Upper lobe of right lung (tissue), 1 donor: ENCODE measurements at regions not wholly inside any gene's neighbourhood (a gene's known extent, or its start where the extent isn't known, plus 50 kb on each side); places are given as distances from the start of the nearest gene placed in this dataset.

Source experiments
- ATAC-seq: fragments of 200-7000 bp; cut with Tn5 transposase; one replicate; pipeline ENCODE4 v1.9.1; 2020; ENCODE audit warnings: mild to moderate bottlenecking, moderate library complexity
- DNase-seq: peaks from one replicate; pipeline ENCODE4 v3.0.0-alpha.2; 2020
- H3K27ac ChIP-seq: fragments of 200-600 bp; one replicate; pipeline ENCODE4 v1.8.0; 2022
- H3K27me3 ChIP-seq: fragments of 200-600 bp; one replicate; pipeline ENCODE4 v1.8.0; 2022; ENCODE audit warnings: mild to moderate bottlenecking
- H3K36me3 ChIP-seq: fragments of 200-600 bp; one replicate; pipeline ENCODE4 v1.8.0; 2022
- H3K4me1 ChIP-seq: fragments of 200-600 bp; one replicate; pipeline ENCODE4 v1.8.0; 2022
- H3K4me3 ChIP-seq: fragments of 200-600 bp; one replicate; pipeline ENCODE4 v1.8.0; 2022; ENCODE audit warnings: mild to moderate bottlenecking
- H3K9me3 ChIP-seq: fragments of 200-600 bp; one replicate; pipeline ENCODE4 v1.8.0; 2022
- CTCF ChIP-seq: fragments of 200-600 bp; IDR thresholded peaks from one replicate; pipeline ENCODE4 v1.8.0; 2022; ENCODE audit warnings: antibody characterized with exemption
- intact Hi-C: fragments of 100-400 bp; cut with DNase I; formaldehyde crosslinking; loops from one replicate; pipeline ENCODE4 v1.11.0; 2022
- donor health status: DM: no; HTN: yes; CAD: no; lungs with severe emphysema.

- Histone ChIP-seq H3K4me1 (no peaks in the 10 kb centered on the region), H3K9me3 (no peaks in the 10 kb centered on the region), H3K36me3 (no peaks in the 10 kb centered on the region), H3K27ac (peak overlapping the region; percentile 11), H3K4me3 (no peak overlapping the region), H3K27me3 (no peaks in the 10 kb centered on the region)
- ATAC-seq (peak; percentile 63), DNase-seq (no peak)
- TF ChIP-seq CTCF: no peak
- intact Hi-C loops: no loop called here
These were observed 64.7 kb downstream of the OXSM start for GRCh38 chr3:25854635-25855034.

- no peak for TF ChIP-seq CTCF
- ATAC-seq: no peak
- Histone ChIP-seq H3K9me3 (no peaks in the 10 kb centered on the region), H3K27ac (no peak overlapping the region), H3K4me1 (no peaks in the 10 kb centered on the region), H3K36me3 (no peaks in the 10 kb centered on the region), H3K4me3 (no peak overlapping the region), H3K27me3 (no peaks in the 10 kb centered on the region)
- DNase-seq: no peak
- intact Hi-C loops: no loop called here
These were observed 65.4 kb downstream of the OXSM start for GRCh38 chr3:25855266-25855784.

GRCh38 chr3:25856902-25857518, 67.1 kb downstream of the OXSM start:
- Histone ChIP-seq H3K27me3 (no peaks in the 10 kb centered on the region), H3K4me3 (no peak overlapping the region), H3K27ac (no peak overlapping the region), H3K36me3 (no peaks in the 10 kb centered on the region), H3K4me1 (no peaks in the 10 kb centered on the region), H3K9me3 (no peaks in the 10 kb centered on the region)
- peak; percentile 84 for ATAC-seq
- intact Hi-C loops: no loop called here
- TF ChIP-seq CTCF: peak; percentile 80
- no peak for DNase-seq

- no peak for TF ChIP-seq CTCF
- intact Hi-C loops: no loop called here
These were observed 71.7 kb downstream of the OXSM start for GRCh38 chr3:25861566-25861965.

GRCh38 chr3:25863011-25863415, 73.1 kb downstream of the OXSM start:
- no peaks in the 10 kb centered on the region for H3K27me3 ChIP-seq
- no peak overlapping the region for H3K4me3 ChIP-seq
- no peaks in the 10 kb centered on the region for H3K36me3 ChIP-seq
- no peaks in the 10 kb centered on the region for H3K4me1 ChIP-seq
- no peaks in the 10 kb centered on the region for H3K9me3 ChIP-seq
- no peak for DNase-seq
- no peak overlapping the region for H3K27ac ChIP-seq
- intact Hi-C loops: no loop called here
- TF ChIP-seq CTCF: no peak
- no peak for ATAC-seq

More at GRCh38 chr3:25861566-25861965, 71.7 kb downstream of the OXSM start:
- H3K4me1 ChIP-seq: no peaks in the 10 kb centered on the region
- H3K36me3 ChIP-seq: no peaks in the 10 kb centered on the region
- ATAC-seq: no peak
- no peaks in the 10 kb centered on the region for H3K27me3 ChIP-seq
- DNase-seq: no peak
- H3K9me3 ChIP-seq: no peaks in the 10 kb centered on the region
- no peak overlapping the region for H3K27ac ChIP-seq
- no peak overlapping the region for H3K4me3 ChIP-seq
